HEK293 (cell line): ENCODE measurements at regions not wholly inside any gene's neighbourhood (a gene's known extent, or its start where the extent isn't known, plus 50 kb on each side); places are given as distances from the start of the nearest gene placed in this dataset.
"Not testable (repeated sequence)": the region's sequence is repeated elsewhere in the genome, so short reads cannot be mapped to it uniquely, and the experiment has no call there.

ENCODE experiments used
- CTCF ChIA-PET: fragments of 350-600 bp; formaldehyde crosslinking; extraction: SDS; loops from one replicate; lab custom pipeline; 2021; ENCODE audit warnings: antibody characterized with exemption; lab: Yijun Ruan, JAX
- POLR2A ChIA-PET: fragments of 300-600 bp; formaldehyde crosslinking; extraction: SDS; loops from one replicate; lab custom pipeline; 2020; ENCODE audit warnings: antibody characterized with exemption, inconsistent platforms; lab: Yijun Ruan, JAX
- H3K27ac ChIP-seq: fragments of 200-500 bp; sonication (Bioruptor generic); 2 replicates; pipeline ENCODE4 v1.5.1; 2014; ENCODE audit warnings: low read depth, low read length, control low read depth, inconsistent platforms; ENCODE audit errors: extremely low read depth
- H3K36me3 ChIP-seq, 2 experiments: fragments of 200-500 bp in 1 of 2; sonication (Bioruptor generic) in 1 of 2; 1 replicate in 1 of 2; 2 replicates in 1 of 2; pipeline ENCODE4 v1.5.1; 2014 to 2017; ENCODE audit warnings: inconsistent platforms in 2 of 2, low read length in 2 of 2; ENCODE audit not compliant: control insufficient read depth in 2 of 2, insufficient read depth in 1 of 2
- H3K4me1 ChIP-seq: fragments of 200-500 bp; sonication (Bioruptor generic); 2 replicates; pipeline ENCODE4 v1.5.1; 2014; ENCODE audit warnings: mild to moderate bottlenecking, low read length, inconsistent platforms; ENCODE audit not compliant: control insufficient read depth, insufficient read depth
- H3K4me3 ChIP-seq: 2 replicates; pipeline ENCODE4 v1.5.1; 2011; ENCODE audit warnings: low read depth, mild to moderate bottlenecking, control low read depth, low read length, moderate library complexity
- H3K9me3 ChIP-seq: fragments of 200-500 bp; sonication (Bioruptor generic); 2 replicates; pipeline ENCODE4 v1.5.1; 2014; ENCODE audit warnings: low read depth, low read length, inconsistent platforms; ENCODE audit not compliant: control insufficient read depth, insufficient read depth
- PRDM6 ChIP-seq: fragments of 450-650 bp; formaldehyde crosslinking; IDR thresholded peaks from 2 replicates; pipeline ENCODE4 v1.5.1; 2017; ENCODE audit warnings: missing biosample characterization, missing genetic modification characterization
- YY2 ChIP-seq: fragments of 450-650 bp; formaldehyde crosslinking; IDR thresholded peaks from 2 replicates; pipeline ENCODE4 v1.5.1; 2016; ENCODE audit warnings: missing biosample characterization, missing genetic modification characterization
- ZBTB8A ChIP-seq: fragments of 450-650 bp; formaldehyde crosslinking; IDR thresholded peaks from 2 replicates; pipeline ENCODE4 v1.5.1; 2016; ENCODE audit warnings: missing biosample characterization, missing genetic modification characterization
- ZFHX2 ChIP-seq: fragments of 450-650 bp; formaldehyde crosslinking; conservative IDR thresholded peaks from 2 replicates; pipeline ENCODE4 v1.5.1; 2016; ENCODE audit warnings: missing biosample characterization, missing genetic modification characterization
- ZNF155 ChIP-seq: fragments of 450-650 bp; formaldehyde crosslinking; IDR thresholded peaks from 2 replicates; pipeline ENCODE4 v1.5.1; 2016; ENCODE audit warnings: missing biosample characterization, missing genetic modification characterization
- ZNF221 ChIP-seq: fragments of 450-650 bp; formaldehyde crosslinking; IDR thresholded peaks from 2 replicates; pipeline ENCODE4 v1.5.1; 2017; ENCODE audit warnings: missing biosample characterization, missing genetic modification characterization, borderline replicate concordance
- ZNF404 ChIP-seq: fragments of 450-650 bp; formaldehyde crosslinking; IDR thresholded peaks from 2 replicates; pipeline ENCODE4 v1.5.1; 2017; ENCODE audit warnings: missing biosample characterization, missing genetic modification characterization
- ZNF518A ChIP-seq: fragments of 450-650 bp; formaldehyde crosslinking; conservative IDR thresholded peaks from 2 replicates; pipeline ENCODE4 v1.5.1; 2016; ENCODE audit warnings: low read depth, missing biosample characterization, missing genetic modification characterization
- ZNF530 ChIP-seq: fragments of 450-650 bp; formaldehyde crosslinking; IDR thresholded peaks from 2 replicates; pipeline ENCODE4 v1.5.1; 2016; ENCODE audit warnings: low read depth, missing biosample characterization, missing genetic modification characterization
- ZNF558 ChIP-seq: fragments of 450-650 bp; formaldehyde crosslinking; IDR thresholded peaks from 2 replicates; pipeline ENCODE4 v1.5.1; 2016; ENCODE audit warnings: missing biosample characterization, missing genetic modification characterization
- ZNF571 ChIP-seq: fragments of 450-650 bp; formaldehyde crosslinking; IDR thresholded peaks from 2 replicates; pipeline ENCODE4 v1.5.0; 2017; ENCODE audit warnings: missing biosample characterization, missing genetic modification characterization
- ZNF610 ChIP-seq: fragments of 450-650 bp; formaldehyde crosslinking; IDR thresholded peaks from 2 replicates; pipeline ENCODE4 v1.5.1; 2016; ENCODE audit warnings: missing biosample characterization, missing genetic modification characterization, borderline replicate concordance
- ZNF624 ChIP-seq: fragments of 450-650 bp; formaldehyde crosslinking; IDR thresholded peaks from 2 replicates; pipeline ENCODE4 v1.5.1; 2017; ENCODE audit warnings: missing biosample characterization, missing genetic modification characterization
- ZNF639 ChIP-seq: fragments of 450-650 bp; formaldehyde crosslinking; IDR thresholded peaks from 2 replicates; pipeline ENCODE4 v1.5.1; 2016; ENCODE audit warnings: missing biosample characterization, missing genetic modification characterization
- ZNF792 ChIP-seq: fragments of 450-650 bp; formaldehyde crosslinking; IDR thresholded peaks from 2 replicates; pipeline ENCODE4 v1.5.1; 2016; ENCODE audit warnings: missing biosample characterization, missing genetic modification characterization
- TF ChIP-seq, protein P1 (sequence below): fragments of 450-650 bp; formaldehyde crosslinking; IDR thresholded peaks from 2 replicates; pipeline ENCODE4 v1.5.1; 2016; ENCODE audit warnings: missing biosample characterization, missing genetic modification characterization

DNA sequence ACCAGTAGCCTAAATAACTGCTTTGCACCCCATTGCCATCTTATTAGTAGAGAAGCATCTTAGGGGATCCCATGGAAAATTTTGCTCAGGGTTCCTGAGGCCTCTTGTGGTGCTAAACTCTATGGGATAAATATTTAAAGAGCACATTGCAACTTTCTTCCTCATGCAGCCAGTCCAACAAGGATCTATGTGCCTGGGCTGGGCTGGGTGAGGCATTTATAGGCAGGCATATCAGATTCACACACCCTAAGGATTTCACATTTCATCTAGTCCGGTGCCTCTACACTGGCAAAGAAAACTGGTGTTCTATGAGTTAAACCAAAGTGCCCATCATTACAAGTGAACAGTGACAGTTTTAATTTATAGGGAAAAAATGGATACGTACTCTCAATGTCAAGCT lies 512.3 kb downstream of the EDEM1 start:
- Histone ChIP-seq H3K9me3 (no peaks in the 10 kb centered on the region), H3K27ac (no peak overlapping the region), H3K4me3 (no peak overlapping the region), H3K4me1 (no peaks in the 10 kb centered on the region), H3K36me3 (no peaks in the 10 kb centered on the region)
- TF ChIP-seq ZNF610 (tag by site-specific recombination), result no peak
- no peak for TF ChIP-seq YY2
- TF ChIP-seq ZNF404 (tag by site-specific recombination), result no peak
- TF ChIP-seq ZNF639, result no peak
- no peak for TF ChIP-seq ZNF558 (tag by site-specific recombination)
- TF ChIP-seq, protein P1, sequence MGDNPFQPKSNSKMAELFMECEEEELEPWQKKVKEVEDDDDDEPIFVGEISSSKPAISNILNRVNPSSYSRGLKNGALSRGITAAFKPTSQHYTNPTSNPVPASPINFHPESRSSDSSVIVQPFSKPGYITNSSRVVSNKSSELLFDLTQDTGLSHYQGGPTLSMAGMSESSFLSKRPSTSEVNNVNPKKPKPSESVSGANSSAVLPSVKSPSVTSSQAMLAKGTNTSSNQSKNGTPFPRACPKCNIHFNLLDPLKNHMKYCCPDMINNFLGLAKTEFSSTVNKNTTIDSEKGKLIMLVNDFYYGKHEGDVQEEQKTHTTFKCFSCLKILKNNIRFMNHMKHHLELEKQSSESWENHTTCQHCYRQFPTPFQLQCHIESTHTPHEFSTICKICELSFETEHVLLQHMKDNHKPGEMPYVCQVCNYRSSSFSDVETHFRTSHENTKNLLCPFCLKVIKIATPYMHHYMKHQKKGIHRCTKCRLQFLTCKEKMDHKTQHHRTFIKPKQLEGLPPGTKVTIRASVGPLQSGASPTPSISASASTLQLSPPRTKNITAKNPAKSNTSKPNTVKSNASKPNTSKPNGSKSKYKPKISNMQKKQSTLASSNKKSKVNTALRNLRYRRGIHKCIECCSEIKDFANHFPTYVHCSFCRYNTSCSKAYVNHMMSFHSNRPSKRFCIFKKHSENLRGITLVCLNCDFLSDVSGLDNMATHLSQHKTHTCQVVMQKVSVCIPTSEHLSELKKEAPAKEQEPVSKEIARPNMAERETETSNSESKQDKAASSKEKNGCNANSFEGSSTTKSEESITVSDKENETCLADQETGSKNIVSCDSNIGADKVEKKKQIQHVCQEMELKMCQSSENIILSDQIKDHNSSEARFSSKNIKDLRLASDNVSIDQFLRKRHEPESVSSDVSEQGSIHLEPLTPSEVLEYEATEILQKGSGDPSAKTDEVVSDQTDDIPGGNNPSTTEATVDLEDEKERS (tag by site-specific recombination), result no peak
- CTCF ChIA-PET, result no interaction called here
- POLR2A ChIA-PET, result no interaction called here

DNA sequence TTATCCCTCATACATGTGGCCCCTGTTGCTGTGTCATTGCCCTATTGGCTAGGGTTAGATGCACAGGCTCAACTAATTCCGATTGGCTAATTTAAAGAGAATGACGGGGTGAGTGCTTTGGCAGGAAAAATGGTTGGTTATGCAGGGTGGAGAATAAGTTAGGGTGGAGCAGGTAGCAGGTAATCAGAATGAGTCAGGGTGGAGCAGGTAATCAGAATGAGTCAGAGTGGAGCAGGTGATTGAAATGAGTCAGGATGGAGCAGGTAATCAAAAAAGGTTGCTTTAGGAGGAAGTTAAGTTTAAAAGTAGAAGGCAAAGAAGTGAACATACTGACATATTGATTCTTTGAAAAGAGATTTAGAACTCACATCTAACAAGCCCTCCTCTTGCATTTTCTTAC lies 513.5 kb downstream of the EDEM1 start:
- POLR2A ChIA-PET, H3K4me1 ChIP-seq, CTCF ChIA-PET, H3K9me3 ChIP-seq, H3K4me3 ChIP-seq, H3K36me3 ChIP-seq, H3K27ac ChIP-seq: not testable (repeated sequence)

GRCh38 chr3:5707794-5708193 lies 520.3 kb downstream of the EDEM1 start:
- H3K27ac ChIP-seq, result no peak overlapping the region
- TF ChIP-seq ZNF792 (tag by site-specific recombination), result no peak
- H3K4me1 ChIP-seq, result no peaks in the 10 kb centered on the region
- no peak overlapping the region for H3K4me3 ChIP-seq
- no peaks in the 10 kb centered on the region for H3K36me3 ChIP-seq
- CTCF ChIA-PET, result no interaction called here
- POLR2A ChIA-PET, result no interaction called here
- no peaks in the 10 kb centered on the region for H3K9me3 ChIP-seq

DNA sequence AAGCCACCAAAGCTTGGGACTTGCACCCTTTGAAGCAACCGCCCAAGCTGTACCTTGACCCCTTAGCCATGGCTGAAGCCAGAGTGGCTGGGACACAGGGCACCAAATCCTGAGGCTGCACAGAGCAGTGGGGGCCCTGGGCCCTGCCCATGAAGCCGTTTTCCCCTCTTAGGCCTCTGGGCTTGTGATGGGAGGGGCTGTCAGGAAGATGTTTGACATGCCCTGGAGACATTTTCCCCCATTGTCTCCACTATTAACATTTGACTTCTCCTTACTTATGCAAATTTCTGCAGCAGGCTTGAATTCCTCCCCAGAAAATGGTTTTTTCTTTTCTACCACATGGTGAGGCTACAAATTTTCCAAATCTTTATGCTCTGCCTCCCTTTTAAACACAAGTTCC lies 522.2 kb downstream of the EDEM1 start:
- POLR2A ChIA-PET, result no interaction called here
- TF ChIP-seq ZNF518A (tag by site-specific recombination) (no peak), PRDM6 (no peak), ZNF571 (no peak), ZNF155 (tag by site-specific recombination) (no peak), ZFHX2 (no peak), ZNF530 (tag by site-specific recombination) (no peak), ZNF221 (tag by site-specific recombination) (no peak), ZBTB8A (no peak), ZNF624 (no peak)
- no peaks in the 10 kb centered on the region for H3K4me1 ChIP-seq

More for the DNA sequence above, 522.2 kb downstream of the EDEM1 start:
- Histone ChIP-seq H3K27ac (no peak overlapping the region), H3K36me3 (no peaks in the 10 kb centered on the region), H3K4me3 (no peak overlapping the region), H3K9me3 (no peaks in the 10 kb centered on the region)
- CTCF ChIA-PET, result no interaction called here
